ENCODE measurements at regions not wholly inside any gene's neighbourhood (a gene's known extent, or its start where the extent isn't known, plus 50 kb on each side); places are given as distances from the start of the nearest gene placed in this dataset.
"Not testable (repeated sequence)": the region's sequence is repeated elsewhere in the genome, so short reads cannot be mapped to it uniquely, and the experiment has no call there.

GRCh38 chr16:49940464-49941224 lies 84.4 kb upstream of the CNEP1R1 start:
- DNase-seq = no peak

- no peak for DNase-seq
Measured at GRCh38 chr16:49944221-49944620, 80.8 kb upstream of the CNEP1R1 start.

GRCh38 chr16:49947907-49948678 lies 76.9 kb upstream of the CNEP1R1 start:
- no peak for DNase-seq

GRCh38 chr16:49951574-49952195 lies 73.3 kb upstream of the CNEP1R1 start:
- no peak for DNase-seq

- no peak for DNase-seq
Measured at GRCh38 chr16:49952386-49952785, 72.6 kb upstream of the CNEP1R1 start.

GRCh38 chr16:49953090-49953489 lies 71.9 kb upstream of the CNEP1R1 start:
- DNase-seq = no peak

GRCh38 chr16:49955858-49956257 lies 69.2 kb upstream of the CNEP1R1 start:
- no peak for DNase-seq

- no peak for DNase-seq
Measured at GRCh38 chr16:49956915-49957314, 68.1 kb upstream of the CNEP1R1 start.

GRCh38 chr16:49958448-49958847 lies 66.6 kb upstream of the CNEP1R1 start:
- no peak for DNase-seq

GRCh38 chr16:49959552-49960277 lies 65.3 kb upstream of the CNEP1R1 start:
- DNase-seq = no peak

GRCh38 chr16:49961089-49961488 lies 63.9 kb upstream of the CNEP1R1 start:
- DNase-seq = no peak

GRCh38 chr16:49962566-49962965 lies 62.5 kb upstream of the CNEP1R1 start:
- DNase-seq = not testable (repeated sequence)

- no peak for DNase-seq
Measured at GRCh38 chr16:49964316-49964715, 60.7 kb upstream of the CNEP1R1 start.

GRCh38 chr16:49964973-49965372 lies 60.1 kb upstream of the CNEP1R1 start:
- no peak for DNase-seq

- no peak for DNase-seq
Measured at GRCh38 chr16:49967012-49967559, 57.9 kb upstream of the CNEP1R1 start.

- no peak for DNase-seq
Measured at GRCh38 chr16:49969091-49970030, 55.7 kb upstream of the CNEP1R1 start.

- no peak for DNase-seq
Measured at GRCh38 chr16:49970797-49971431, 54.1 kb upstream of the CNEP1R1 start.

- no peak for DNase-seq
Measured at GRCh38 chr16:49972280-49972679, 52.7 kb upstream of the CNEP1R1 start.

GRCh38 chr16:49972961-49973360 lies 52.1 kb upstream of the CNEP1R1 start:
- DNase-seq = no peak
